Breast epithelium (tissue), 3 donors: ENCODE measurements at regions not wholly inside any gene's neighbourhood (a gene's known extent, or its start where the extent isn't known, plus 50 kb on each side); places are given as distances from the start of the nearest gene placed in this dataset.

Experiments
- CTCF ChIP-seq, 3 donors: fragments of 450-650 bp; IDR thresholded peaks; one replicate each; pipeline ENCODE4 v1.5.1; 2016 to 2017; ENCODE audit warnings: antibody characterized with exemption in 3 of 3, mild to moderate bottlenecking in 3 of 3, moderate library complexity in 3 of 3
- POLR2AphosphoS5 ChIP-seq, 3 donors: sonication (generic); formaldehyde crosslinking; IDR thresholded peaks; one replicate each; pipeline ENCODE4 v1.6.1; 2017; ENCODE audit warnings: antibody characterized with exemption in 3 of 3

- no peak for TF ChIP-seq POLR2AphosphoS5 (IDR thresholded peaks at IDR 0.05)
- no peak for TF ChIP-seq CTCF (IDR thresholded peaks at IDR 0.05)
Measured at GRCh38 chr6:86500035-86500434, 437.3 kb upstream of the HTR1E start.
